GM23338 (cell line): ENCODE measurements at regions not wholly inside any gene's neighbourhood (a gene's known extent, or its start where the extent isn't known, plus 50 kb on each side); places are given as distances from the start of the nearest gene placed in this dataset.

Source experiments
- CREB1 ChIP-seq: fragments of 250-450 bp; sonication (Bioruptor Pico); IDR thresholded peaks from 2 replicates; pipeline ENCODE4 v1.5.0; 2020; ENCODE audit warnings: low read depth, mild to moderate bottlenecking, moderate library complexity
- CTCF ChIP-seq, 2 experiments: fragments of 200-600 bp in 1 of 2; sonication (generic) in 1 of 2; conservative IDR thresholded peaks; 2 replicates each; pipeline versions ENCODE4 v1.5.1 to v1.6.1; 2016 to 2017; ENCODE audit warnings: antibody characterized with exemption in 2 of 2, low read depth in 2 of 2, mild to moderate bottlenecking in 2 of 2, moderate library complexity in 1 of 2
- EZH2 ChIP-seq: fragments of 200-600 bp; sonication (generic); IDR thresholded peaks from one replicate; pipeline ENCODE4 v1.8.0; 2017; ENCODE audit warnings: antibody characterized with exemption, mild to moderate bottlenecking, low read depth; ENCODE audit not compliant: unreplicated experiment

- TF ChIP-seq CTCF (conservative IDR thresholded peaks at IDR 0.05; ENCODE audit: low read depth in 2 of 2) (no peak), EZH2 (no peak), CREB1 (no peak)
These were observed 266.2 kb downstream of the MED10 start for GRCh38 chr5:6112125-6112524.
